Central memory CD8-positive, alpha-beta T cell (primary cell): ENCODE measurements at regions not wholly inside any gene's neighbourhood (a gene's known extent, or its start where the extent isn't known, plus 50 kb on each side); places are given as distances from the start of the nearest gene placed in this dataset.
"Not testable (repeated sequence)": the region's sequence is repeated elsewhere in the genome, so short reads cannot be mapped to it uniquely, and the experiment has no call there.

ENCODE experiments used
- ATAC-seq: fragments of 150-1000 bp; cut with Tn5 transposase; replicated peaks from 2 replicates; pipeline ENCODE4 v1.10.0; 2022; ENCODE audit warnings: mild to moderate bottlenecking, moderate FRiP score, moderate number of reproducible peaks; ENCODE audit not compliant: poor library complexity, severe bottlenecking; ENCODE audit errors: extremely low read depth
- DNase-seq, 2 donors: peaks; one replicate each; pipeline ENCODE4 v3.0.0; 2021; ENCODE audit warnings: low spot score in 2 of 2
- H3K27ac Mint-ChIP-seq: one replicate; pipeline ENCODE4 v1.8.0; 2022; ENCODE audit warnings: low read depth, mild to moderate bottlenecking, moderate library complexity, mixed read lengths
- H3K27me3 Mint-ChIP-seq: one replicate; pipeline ENCODE4 v1.8.0; 2022; ENCODE audit warnings: mixed read lengths
- H3K36me3 Mint-ChIP-seq: one replicate; pipeline ENCODE4 v1.8.0; 2022; ENCODE audit warnings: mild to moderate bottlenecking, moderate library complexity, mixed read lengths; ENCODE audit not compliant: insufficient read depth
- H3K4me1 Mint-ChIP-seq: one replicate; pipeline ENCODE4 v1.8.0; 2022; ENCODE audit warnings: mixed read lengths
- H3K4me3 Mint-ChIP-seq: one replicate; pipeline ENCODE4 v1.8.0; 2022; ENCODE audit warnings: mild to moderate bottlenecking, moderate library complexity, mixed read lengths
- H3K9me3 Mint-ChIP-seq: one replicate; pipeline ENCODE4 v1.8.0; 2022; ENCODE audit warnings: mixed read lengths

GRCh38 chrY:11070250-11071113 lies 1542.8 kb downstream of the TSPY10 start:
- DNase-seq (no peak), ATAC-seq (no peak)
- H3K4me1 Mint-ChIP-seq: no peaks in the 10 kb centered on the region
- no peak overlapping the region for H3K27ac Mint-ChIP-seq
- H3K9me3 Mint-ChIP-seq: peaks cover 6% of the 10 kb centered on the region
- H3K4me3 Mint-ChIP-seq: no peak overlapping the region
- no peaks in the 10 kb centered on the region for H3K36me3 Mint-ChIP-seq
- no peaks in the 10 kb centered on the region for H3K27me3 Mint-ChIP-seq

- H3K27ac Mint-ChIP-seq, H3K36me3 Mint-ChIP-seq, ATAC-seq, DNase-seq, H3K4me1 Mint-ChIP-seq, H3K4me3 Mint-ChIP-seq, H3K27me3 Mint-ChIP-seq, H3K9me3 Mint-ChIP-seq: not testable (repeated sequence)
These were observed 1558.1 kb downstream of the TSPY10 start for GRCh38 chrY:11085801-11086200.

- H3K4me3 Mint-ChIP-seq, DNase-seq, H3K4me1 Mint-ChIP-seq, ATAC-seq, H3K27me3 Mint-ChIP-seq, H3K27ac Mint-ChIP-seq, H3K9me3 Mint-ChIP-seq, H3K36me3 Mint-ChIP-seq: not testable (repeated sequence)
These were observed 1569.8 kb downstream of the TSPY10 start for GRCh38 chrY:11097498-11097897.

DNA sequence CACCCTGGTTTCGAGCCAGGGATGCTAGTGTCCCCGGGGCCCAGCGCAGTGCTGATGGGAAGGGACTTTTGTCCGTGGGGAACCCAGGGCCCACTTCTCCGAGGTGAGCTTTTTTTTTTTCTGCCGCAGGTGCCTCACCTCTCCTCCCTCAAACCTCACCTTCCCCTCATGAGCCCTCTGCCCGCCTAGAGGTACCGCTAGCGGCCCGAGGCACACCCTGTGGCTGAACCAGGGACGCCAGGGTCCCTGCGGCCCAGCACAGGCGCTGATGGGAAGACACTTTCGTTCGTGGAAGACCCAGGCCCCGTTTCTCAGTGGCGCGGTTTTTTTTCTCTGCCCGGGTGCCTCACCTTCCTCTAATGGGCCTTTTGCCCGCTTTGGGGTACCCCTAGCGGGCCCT lies 1570.7 kb downstream of the TSPY10 start:
- ATAC-seq: not testable (repeated sequence)

GRCh38 chrY:11099004-11099403 lies 1571.3 kb downstream of the TSPY10 start:
- peaks cover 3% of the 10 kb centered on the region for H3K36me3 Mint-ChIP-seq
- no peaks in the 10 kb centered on the region for H3K4me1 Mint-ChIP-seq
- ATAC-seq (no peak), DNase-seq (no peak)
- H3K27me3 Mint-ChIP-seq: no peaks in the 10 kb centered on the region
- H3K9me3 Mint-ChIP-seq: no peaks in the 10 kb centered on the region
- H3K4me3 Mint-ChIP-seq: no peak overlapping the region
- no peak overlapping the region for H3K27ac Mint-ChIP-seq

More for the DNA sequence above, 1570.7 kb downstream of the TSPY10 start:
- not testable (repeated sequence) for H3K9me3 Mint-ChIP-seq, H3K27ac Mint-ChIP-seq, H3K36me3 Mint-ChIP-seq, H3K4me3 Mint-ChIP-seq, H3K4me1 Mint-ChIP-seq, H3K27me3 Mint-ChIP-seq, DNase-seq

DNA sequence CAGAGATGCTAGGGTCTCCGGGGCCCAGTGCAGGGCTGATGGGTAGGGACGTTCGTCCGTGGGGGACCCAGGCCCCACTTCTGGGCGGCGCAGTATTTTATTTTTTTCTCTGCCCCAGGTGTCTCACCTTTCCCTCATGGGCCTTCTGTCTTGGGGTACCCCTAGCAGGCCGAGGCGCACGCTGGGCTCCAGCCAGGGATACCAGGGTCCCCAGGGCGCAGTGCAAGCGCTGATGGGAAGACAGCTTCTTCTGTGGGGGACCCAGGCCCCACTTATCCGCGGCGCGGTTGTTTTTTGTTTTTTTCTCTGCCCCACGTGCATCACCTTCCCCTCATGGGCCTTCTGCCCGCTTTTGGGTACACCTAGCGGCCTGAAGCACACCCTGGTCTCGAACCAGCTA lies 1572.8 kb downstream of the TSPY10 start:
- DNase-seq, H3K27me3 Mint-ChIP-seq, H3K4me3 Mint-ChIP-seq, H3K27ac Mint-ChIP-seq, H3K9me3 Mint-ChIP-seq, H3K36me3 Mint-ChIP-seq, ATAC-seq, H3K4me1 Mint-ChIP-seq: not testable (repeated sequence)

DNA sequence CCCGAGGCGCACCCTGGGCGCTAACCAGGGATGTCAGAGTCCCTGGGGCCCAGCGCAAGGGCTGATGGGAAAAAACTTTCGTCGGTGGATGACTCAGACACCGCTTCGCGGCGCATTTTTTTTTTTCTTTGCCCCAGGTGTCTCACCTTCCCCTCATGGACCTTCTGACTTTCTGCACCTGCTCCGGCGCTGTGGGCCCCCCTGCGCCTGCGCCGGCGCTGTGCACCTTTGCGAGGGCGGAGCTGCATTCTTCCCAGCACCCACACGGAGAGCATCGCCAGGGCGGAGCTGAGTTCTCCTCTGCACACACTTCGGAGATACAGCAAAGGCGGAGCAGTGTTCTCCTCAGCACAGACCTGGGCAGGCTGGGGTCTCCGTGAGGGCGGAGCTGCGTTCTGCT lies 1575.3 kb downstream of the TSPY10 start:
- not testable (repeated sequence) for H3K36me3 Mint-ChIP-seq, H3K4me1 Mint-ChIP-seq, H3K27ac Mint-ChIP-seq, H3K9me3 Mint-ChIP-seq, H3K27me3 Mint-ChIP-seq, DNase-seq, ATAC-seq, H3K4me3 Mint-ChIP-seq

DNA sequence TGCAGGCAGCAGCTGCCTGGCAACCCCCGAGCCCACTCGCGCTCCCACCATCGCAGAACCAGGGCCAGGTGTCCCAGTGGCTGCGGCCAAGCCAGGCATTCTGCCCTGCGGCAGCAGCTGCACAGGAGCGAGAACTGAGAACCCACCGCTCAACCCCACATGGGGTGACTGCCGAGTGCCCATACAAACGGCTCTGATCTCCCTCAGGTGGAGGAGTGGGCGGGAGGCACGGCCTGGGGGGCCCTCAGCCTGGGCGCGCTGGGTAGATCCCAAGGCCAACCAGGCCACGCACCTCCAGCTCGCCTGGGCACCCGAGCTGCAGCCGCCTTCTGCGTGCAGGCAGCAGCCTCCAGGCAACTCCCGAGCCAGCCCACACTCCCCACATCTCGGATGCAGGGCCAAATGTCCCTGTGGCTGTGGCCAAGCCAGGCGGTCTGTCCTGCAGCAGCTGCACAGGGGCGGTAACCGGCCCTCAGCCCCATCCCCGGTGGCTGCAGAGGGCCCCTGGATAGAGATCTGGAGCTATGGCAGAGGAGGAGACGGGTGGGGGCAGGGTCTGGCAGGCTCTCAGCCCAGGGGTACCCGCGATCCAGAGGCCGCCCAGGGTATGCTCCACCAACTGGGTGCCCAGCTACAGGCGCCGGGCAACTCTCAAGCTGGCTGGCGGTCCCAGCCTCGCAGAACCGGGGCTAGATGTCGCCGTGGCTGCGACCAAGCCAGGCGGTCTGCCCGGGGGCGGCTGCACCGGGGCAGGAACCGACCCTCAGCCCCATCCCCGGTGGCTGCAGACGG lies 1579.6 kb downstream of the TSPY10 start:
- not testable (repeated sequence) for H3K36me3 Mint-ChIP-seq, H3K27ac Mint-ChIP-seq, H3K4me1 Mint-ChIP-seq, ATAC-seq, H3K4me3 Mint-ChIP-seq, H3K9me3 Mint-ChIP-seq, DNase-seq
- H3K27me3 Mint-ChIP-seq: peaks cover 14% of the 10 kb centered on the region

DNA sequence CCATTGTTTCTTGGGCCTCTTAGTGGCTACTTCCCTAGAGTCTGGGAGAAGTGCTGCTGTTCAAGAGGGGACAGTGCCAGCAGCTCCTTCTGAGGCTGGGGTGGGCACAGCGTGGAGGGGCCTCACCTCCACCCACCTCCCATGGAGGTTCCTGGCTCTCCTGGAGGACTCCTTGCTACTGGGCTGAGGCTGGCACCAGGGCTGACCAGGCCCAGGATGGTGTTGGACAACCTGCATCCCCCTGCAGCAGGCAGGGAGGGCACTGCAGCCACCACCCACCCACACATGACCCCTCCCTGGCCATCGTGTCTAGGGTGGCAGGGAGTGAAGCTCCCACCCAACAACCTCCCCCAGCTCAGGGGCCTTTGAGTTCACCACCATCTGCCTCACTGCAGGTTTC lies 1549.3 kb upstream of the USP9Y start:
- not testable (repeated sequence) for H3K36me3 Mint-ChIP-seq, H3K9me3 Mint-ChIP-seq, H3K4me3 Mint-ChIP-seq, H3K4me1 Mint-ChIP-seq, DNase-seq, H3K27ac Mint-ChIP-seq, H3K27me3 Mint-ChIP-seq, ATAC-seq

DNA sequence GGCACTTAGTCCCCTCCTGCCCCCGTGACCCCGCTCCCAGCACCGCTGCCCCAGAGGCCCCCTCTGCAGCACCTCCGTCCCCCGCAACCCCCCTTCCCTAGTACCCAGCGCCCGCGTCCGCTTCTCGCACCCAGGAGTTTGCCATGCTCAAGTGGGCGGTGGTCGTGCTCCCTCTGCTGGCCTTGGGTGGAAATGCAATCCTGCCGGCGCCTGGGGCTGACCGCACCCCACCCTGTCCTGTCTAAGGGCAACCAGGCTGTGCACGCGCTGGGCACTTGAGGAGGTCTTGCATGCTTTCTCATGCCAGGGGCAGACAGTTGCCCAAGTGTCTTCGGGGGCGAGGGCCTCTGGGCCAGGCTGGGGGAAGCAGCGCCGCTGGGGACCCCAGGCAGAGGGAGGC lies 1544.9 kb upstream of the USP9Y start:
- not testable (repeated sequence) for H3K36me3 Mint-ChIP-seq, H3K27me3 Mint-ChIP-seq, H3K9me3 Mint-ChIP-seq, ATAC-seq, H3K4me1 Mint-ChIP-seq, DNase-seq, H3K27ac Mint-ChIP-seq, H3K4me3 Mint-ChIP-seq

GRCh38 chrY:11156846-11157245 lies 1544.2 kb upstream of the USP9Y start:
- ATAC-seq, H3K36me3 Mint-ChIP-seq, H3K27ac Mint-ChIP-seq, DNase-seq, H3K9me3 Mint-ChIP-seq, H3K27me3 Mint-ChIP-seq, H3K4me3 Mint-ChIP-seq, H3K4me1 Mint-ChIP-seq: not testable (repeated sequence)

DNA sequence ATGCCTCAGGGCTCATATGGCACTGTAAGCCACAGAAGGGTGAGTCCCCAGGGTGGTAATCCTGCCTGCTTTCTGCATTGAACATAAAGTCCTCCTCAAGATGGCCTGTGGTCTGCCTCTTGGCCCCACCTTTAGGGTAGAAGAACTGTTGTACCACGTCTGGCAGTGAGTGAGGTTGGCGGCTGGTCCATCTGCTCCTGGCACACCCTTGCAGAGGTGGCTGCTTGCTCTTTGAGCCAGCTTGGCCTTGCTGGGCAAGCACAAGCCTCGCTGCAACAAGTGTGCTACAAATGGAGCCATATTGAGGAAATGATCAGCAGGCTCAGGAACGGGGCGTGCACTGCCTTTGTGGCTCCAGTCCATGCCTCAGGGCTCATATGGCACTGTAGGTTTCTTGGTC lies 1524.0 kb upstream of the USP9Y start:
- DNase-seq, H3K4me1 Mint-ChIP-seq, ATAC-seq, H3K27me3 Mint-ChIP-seq, H3K36me3 Mint-ChIP-seq, H3K27ac Mint-ChIP-seq, H3K4me3 Mint-ChIP-seq, H3K9me3 Mint-ChIP-seq: not testable (repeated sequence)

- ATAC-seq, H3K27me3 Mint-ChIP-seq, H3K9me3 Mint-ChIP-seq, H3K36me3 Mint-ChIP-seq, H3K4me1 Mint-ChIP-seq: not testable (repeated sequence)
- DNase-seq: peak in 1 of 2 donors; percentile 13
- H3K27ac Mint-ChIP-seq: peak overlapping the region; percentile 51
- peak overlapping the region; percentile 31 for H3K4me3 Mint-ChIP-seq
These were observed 1499.9 kb upstream of the USP9Y start for GRCh38 chrY:11201133-11201532.
